Prostate gland (tissue), 2 donors: ENCODE measurements at regions not wholly inside any gene's neighbourhood (a gene's known extent, or its start where the extent isn't known, plus 50 kb on each side); places are given as distances from the start of the nearest gene placed in this dataset.

Experiments
- CTCF ChIP-seq, 4 experiments: fragments of 200-600 bp in 2 of 4; fragments of 450-650 bp in 2 of 4; sonication (generic) in 2 of 4; IDR thresholded peaks; 1 replicate in 3 of 4; 2 replicates in 1 of 4; pipeline ENCODE4 v1.5.1; 2016 to 2019; ENCODE audit warnings: antibody characterized with exemption in 4 of 4, mild to moderate bottlenecking in 2 of 4, moderate library complexity in 2 of 4
- POLR2A ChIP-seq: fragments of 450-650 bp; IDR thresholded peaks from one replicate; pipeline ENCODE4 v1.6.1; 2016; ENCODE audit warnings: antibody characterized with exemption, mild to moderate bottlenecking
- POLR2AphosphoS5 ChIP-seq: sonication (generic); formaldehyde crosslinking; IDR thresholded peaks from one replicate; pipeline ENCODE4 v1.6.1; 2017; ENCODE audit warnings: antibody characterized with exemption

GRCh38 chr9:80763536-80763935 lies 925.8 kb downstream of the TLE1 start:
- TF ChIP-seq POLR2A (no peak), POLR2AphosphoS5 (no peak), CTCF (IDR thresholded peaks at IDR 0.05) (no peak)
